ENCODE measurements at regions not wholly inside any gene's neighbourhood (a gene's known extent, or its start where the extent isn't known, plus 50 kb on each side); places are given as distances from the start of the nearest gene placed in this dataset.
A peak's percentile ranks its signal among the peaks of the same experiment; 100 is the strongest.
"Not testable (repeated sequence)": the region's sequence is repeated elsewhere in the genome, so short reads cannot be mapped to it uniquely, and the experiment has no call there.

- H3K36me3 ChIP-seq: no peaks in the 10 kb centered on the region
- no peak for DNase-seq (ENCODE audit: low read depth in 1 of 2, low spot score in 1 of 2)
- no peaks in the 10 kb centered on the region for H3K9me3 ChIP-seq (ENCODE audit: low read depth)
- no peak overlapping the region for H3K4me3 ChIP-seq
- H3K4me1 ChIP-seq (ENCODE audit: low read depth): peaks cover 15% of the 10 kb centered on the region
- H3K27ac ChIP-seq: no peak overlapping the region
- no peaks in the 10 kb centered on the region for H3K27me3 ChIP-seq
- TF ChIP-seq CTCF (IDR thresholded peaks at IDR 0.05; ENCODE audit: low read depth, low read length): no peak
These were observed 144.0 kb upstream of the PALMD start for GRCh38 chr1:99501871-99502270.

DNA sequence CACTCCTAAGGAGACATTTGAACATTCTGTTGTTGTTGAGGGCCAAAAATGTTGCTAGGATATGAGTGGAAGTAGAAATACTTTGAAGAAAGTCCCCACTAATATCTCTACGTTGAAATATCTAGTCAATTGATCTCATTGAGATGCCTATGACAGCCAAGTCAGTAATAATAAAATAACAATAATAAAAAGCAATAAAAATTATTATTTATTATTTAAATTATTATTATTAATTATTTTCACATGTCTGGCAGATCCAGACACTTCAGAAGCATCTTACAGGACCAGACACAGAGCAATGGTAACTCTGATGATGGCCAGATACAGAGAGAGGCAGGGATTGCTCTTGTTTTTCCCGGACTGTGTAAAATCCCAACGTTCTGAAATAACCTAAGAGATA, 143.5 kb upstream of the PALMD start:
- Histone ChIP-seq H3K36me3 (no peaks in the 10 kb centered on the region), H3K4me3 (no peak overlapping the region), H3K4me1 (ENCODE audit: low read depth) (peaks cover 15% of the 10 kb centered on the region), H3K27me3 (no peaks in the 10 kb centered on the region), H3K27ac (no peak overlapping the region), H3K9me3 (ENCODE audit: low read depth) (no peaks in the 10 kb centered on the region)
- no peak for TF ChIP-seq CTCF (IDR thresholded peaks at IDR 0.05; ENCODE audit: low read depth, low read length)
- no peak for DNase-seq (ENCODE audit: low read depth in 1 of 2, low spot score in 1 of 2)

DNA sequence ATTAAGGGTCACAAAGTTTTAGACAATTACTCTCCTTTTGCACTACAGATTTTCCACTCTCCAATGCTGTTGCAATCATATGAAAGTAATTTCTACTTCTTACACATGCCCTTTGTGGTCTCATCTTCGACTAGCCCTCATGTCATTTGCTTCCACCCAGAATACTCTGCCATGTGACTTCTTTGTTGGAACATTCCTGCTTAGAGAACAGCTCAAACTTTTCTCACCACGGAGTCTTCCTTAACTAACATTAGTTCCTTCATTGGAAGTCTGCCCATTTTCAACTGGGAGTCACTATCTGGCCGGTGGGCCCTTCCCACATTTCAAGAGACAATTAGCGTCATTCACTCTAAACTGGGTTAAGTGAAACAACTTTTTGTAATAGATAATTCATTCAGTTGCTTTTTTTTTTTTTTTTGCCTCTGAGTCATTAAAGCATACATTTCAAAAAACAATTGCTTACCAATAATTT, 142.6 kb upstream of the PALMD start:
- H3K27ac ChIP-seq: no peak overlapping the region
- no peaks in the 10 kb centered on the region for H3K36me3 ChIP-seq
- DNase-seq (ENCODE audit: low read depth in 1 of 2, low spot score in 1 of 2): peak; percentile 55 to 97
- no peaks in the 10 kb centered on the region for H3K9me3 ChIP-seq (ENCODE audit: low read depth)
- TF ChIP-seq CTCF (IDR thresholded peaks at IDR 0.05; ENCODE audit: low read depth, low read length): no peak
- no peak overlapping the region for H3K4me3 ChIP-seq
- H3K4me1 ChIP-seq (ENCODE audit: low read depth): peaks cover 15% of the 10 kb centered on the region
- no peaks in the 10 kb centered on the region for H3K27me3 ChIP-seq

DNA sequence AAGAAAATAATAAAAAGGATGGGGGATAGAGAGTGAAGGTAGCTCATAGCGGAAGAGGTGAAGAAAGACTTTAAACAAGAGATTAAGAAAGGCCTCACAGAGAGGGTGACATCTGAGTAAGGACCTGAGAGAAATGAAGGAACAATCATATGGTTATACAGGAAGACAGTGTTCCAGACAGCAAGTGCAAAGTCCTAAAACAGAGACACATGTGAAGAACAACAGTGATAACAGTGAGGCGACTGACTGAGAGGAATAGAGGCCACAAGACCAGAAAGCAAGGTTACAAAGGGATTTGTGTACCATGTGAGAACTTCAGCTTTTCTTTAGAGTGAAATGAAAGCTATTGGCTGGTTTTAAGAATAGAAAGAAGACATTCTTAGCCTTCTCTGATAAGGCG, 141.6 kb upstream of the PALMD start:
- no peak for TF ChIP-seq CTCF (IDR thresholded peaks at IDR 0.05; ENCODE audit: low read depth, low read length)
- H3K27ac ChIP-seq: no peak overlapping the region
- DNase-seq (ENCODE audit: low read depth in 1 of 2, low spot score in 1 of 2): no peak
- no peak overlapping the region for H3K4me3 ChIP-seq
- H3K9me3 ChIP-seq (ENCODE audit: low read depth): no peaks in the 10 kb centered on the region
- H3K36me3 ChIP-seq: no peaks in the 10 kb centered on the region
- no peaks in the 10 kb centered on the region for H3K27me3 ChIP-seq
- peaks cover 15% of the 10 kb centered on the region for H3K4me1 ChIP-seq (ENCODE audit: low read depth)

DNA sequence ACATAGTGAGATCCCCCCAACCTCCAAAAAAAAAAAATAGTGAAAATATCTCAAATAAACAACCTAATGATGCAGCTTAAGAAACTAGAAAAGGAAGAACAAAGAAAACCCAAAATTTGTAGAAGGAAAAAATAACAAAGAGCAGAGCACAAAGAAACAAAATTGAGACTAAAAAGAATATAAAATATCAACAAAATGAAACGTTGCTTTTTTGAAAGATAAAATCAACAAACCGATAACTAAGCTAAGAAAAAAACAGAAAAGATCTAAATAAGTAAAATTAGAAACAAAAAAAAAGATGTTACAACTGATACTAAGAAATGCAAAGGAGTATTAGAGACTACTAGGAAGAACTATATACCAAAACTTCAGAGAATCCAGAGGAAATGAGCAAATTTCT, 139.3 kb upstream of the PALMD start:
- no peak for TF ChIP-seq CTCF (IDR thresholded peaks at IDR 0.05; ENCODE audit: low read depth, low read length)
- no peaks in the 10 kb centered on the region for H3K27me3 ChIP-seq
- peaks cover 15% of the 10 kb centered on the region for H3K4me1 ChIP-seq (ENCODE audit: low read depth)
- H3K4me3 ChIP-seq: no peak overlapping the region
- H3K36me3 ChIP-seq: no peaks in the 10 kb centered on the region
- no peak overlapping the region for H3K27ac ChIP-seq
- no peaks in the 10 kb centered on the region for H3K9me3 ChIP-seq (ENCODE audit: low read depth)
- no peak for DNase-seq (ENCODE audit: low read depth in 1 of 2, low spot score in 1 of 2)

DNA sequence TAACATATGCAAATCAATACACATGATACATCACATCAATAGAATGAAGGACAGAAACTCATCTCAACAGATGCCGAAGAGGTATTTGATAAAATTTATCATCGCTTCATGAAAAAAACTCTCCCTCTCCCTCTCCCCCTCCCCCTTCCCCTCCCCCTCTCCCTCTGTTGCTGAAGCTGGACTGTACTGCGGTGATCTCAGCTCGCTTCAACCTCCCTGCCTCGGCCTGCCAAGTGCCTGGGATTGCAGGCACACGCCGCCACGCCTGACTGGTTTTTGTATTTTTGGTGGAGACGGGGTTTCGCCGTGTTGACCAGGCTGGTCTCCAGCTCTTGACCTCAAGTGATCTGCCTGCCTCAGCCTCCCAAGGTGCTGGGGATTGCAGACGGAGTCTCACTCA, 138.5 kb upstream of the PALMD start:
- not testable (repeated sequence) for H3K27me3 ChIP-seq; H3K36me3 ChIP-seq; H3K27ac ChIP-seq; H3K9me3 ChIP-seq (ENCODE audit: low read depth); DNase-seq (ENCODE audit: low read depth in 1 of 2, low spot score in 1 of 2); H3K4me3 ChIP-seq
- peaks cover 15% of the 10 kb centered on the region for H3K4me1 ChIP-seq (ENCODE audit: low read depth)

Measured in cardiac muscle cell (in vitro differentiated cells and primary cell).